GM23248 (cell line): ENCODE measurements at regions not wholly inside any gene's neighbourhood (a gene's known extent, or its start where the extent isn't known, plus 50 kb on each side); places are given as distances from the start of the nearest gene placed in this dataset.
"Not testable (repeated sequence)": the region's sequence is repeated elsewhere in the genome, so short reads cannot be mapped to it uniquely, and the experiment has no call there.

ENCODE experiments used
- DNase-seq: peaks from one replicate; pipeline ENCODE4 v3.0.0-alpha.2; 2015
- H2AFZ ChIP-seq: fragments of 200-600 bp; sonication (generic); 2 replicates; pipeline ENCODE4 v1.6.1; 2016; ENCODE audit warnings: antibody characterized with exemption
- H3F3A ChIP-seq: fragments of 200-600 bp; sonication (generic); 2 replicates; pipeline ENCODE4 v1.6.1; 2016; ENCODE audit warnings: mild to moderate bottlenecking, antibody characterized with exemption, mixed run types; ENCODE audit not compliant: insufficient read depth
- H3K27ac ChIP-seq: fragments of 200-600 bp; sonication (generic); 2 replicates; pipeline ENCODE4 v1.5.1; 2016; ENCODE audit warnings: mild to moderate bottlenecking
- H3K27me3 ChIP-seq: fragments of 200-600 bp; sonication (generic); replicated peaks from 2 replicates; pipeline ENCODE4 v1.6.1; 2016; ENCODE audit warnings: mild to moderate bottlenecking; ENCODE audit not compliant: insufficient read depth
- H3K36me3 ChIP-seq: fragments of 200-600 bp; sonication (generic); 2 replicates; pipeline ENCODE4 v1.6.1; 2016; ENCODE audit warnings: low read depth, mild to moderate bottlenecking
- H3K4me1 ChIP-seq: fragments of 200-600 bp; sonication (generic); 2 replicates; pipeline ENCODE4 v1.6.1; 2016; ENCODE audit warnings: mild to moderate bottlenecking; ENCODE audit not compliant: insufficient read depth
- H3K4me2 ChIP-seq: fragments of 200-600 bp; sonication (generic); one replicate; pipeline ENCODE4 v1.6.1; 2016; ENCODE audit warnings: mild to moderate bottlenecking; ENCODE audit not compliant: unreplicated experiment
- H3K4me3 ChIP-seq: fragments of 200-600 bp; sonication (generic); 2 replicates; pipeline ENCODE4 v1.5.1; 2016; ENCODE audit warnings: mild to moderate bottlenecking
- H3K79me2 ChIP-seq: fragments of 200-600 bp; sonication (generic); 2 replicates; pipeline ENCODE4 v1.6.1; 2016; ENCODE audit warnings: mild to moderate bottlenecking; ENCODE audit not compliant: insufficient read depth
- H3K9ac ChIP-seq: fragments of 200-600 bp; sonication (generic); 2 replicates; pipeline ENCODE4 v1.6.1; 2016; ENCODE audit warnings: mild to moderate bottlenecking
- H3K9me2 ChIP-seq: fragments of 200-600 bp; sonication (generic); 2 replicates; pipeline ENCODE4 v1.6.1; 2016; ENCODE audit warnings: mixed run types, mild to moderate bottlenecking, moderate library complexity; ENCODE audit not compliant: insufficient read depth
- H3K9me3 ChIP-seq: fragments of 200-600 bp; sonication (generic); one replicate; pipeline ENCODE4 v1.6.1; 2017; ENCODE audit warnings: low read depth
- H4K20me1 ChIP-seq: fragments of 200-600 bp; sonication (generic); 2 replicates; pipeline ENCODE4 v1.6.0; 2016; ENCODE audit not compliant: insufficient read depth
- EZH2 ChIP-seq: fragments of 200-600 bp; sonication (generic); IDR thresholded peaks from 2 replicates; pipeline ENCODE4 v1.6.1; 2018; ENCODE audit warnings: antibody characterized with exemption, mild to moderate bottlenecking; ENCODE audit not compliant: insufficient read depth, poor library complexity, severe bottlenecking
- EZH2phosphoT487 ChIP-seq: fragments of 200-600 bp; sonication (generic); IDR thresholded peaks from 2 replicates; pipeline ENCODE4 v1.6.1; 2018; ENCODE audit warnings: antibody characterized with exemption, moderate library complexity, mild to moderate bottlenecking, low read depth; ENCODE audit not compliant: insufficient read depth
- WGBS, 2 experiments: methylation state at CpG; one replicate each; pipeline ENCODE4 v1.1.6; 2015 to 2017; ENCODE audit warnings: low lambda C conversion rate in 2 of 2, low coverage in 1 of 2; ENCODE audit errors: missing lambda C conversion rate in 2 of 2; 5-methylcytosine and 5-hydroxymethylcytosine counted together
- in situ Hi-C: fragments of 300-500 bp; cut with MboI; formaldehyde crosslinking; loops from 2 replicates; pipeline ENCODE4 v1.15.0; 2020

DNA sequence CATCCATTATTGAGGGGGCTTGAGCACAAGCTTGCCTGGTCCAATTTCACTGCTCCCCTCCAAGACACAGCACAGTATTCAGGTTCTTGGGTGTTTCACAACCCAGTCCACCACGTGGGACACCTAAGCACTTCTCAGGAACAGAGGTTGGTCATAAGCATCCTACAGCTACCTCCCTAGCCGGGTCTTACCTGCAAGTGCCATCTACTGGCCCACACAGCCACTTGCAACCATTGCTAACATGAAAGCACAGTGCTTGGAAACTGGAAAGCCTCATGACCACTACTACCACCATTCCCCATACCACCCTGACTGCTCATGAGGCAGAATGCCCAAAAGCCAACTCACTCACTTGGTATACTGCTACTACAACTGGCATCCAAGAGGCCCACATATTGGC is 105.7 kb upstream of the RPRM start:
- no peak for DNase-seq
- no peak overlapping the region for H3K4me3 ChIP-seq
- H4K20me1 ChIP-seq: no peaks in the 10 kb centered on the region
- no peaks in the 10 kb centered on the region for H3K9me3 ChIP-seq
- 0 to 5% methylated on average over 2 of the region's 2 CpGs for WGBS, 2 experiments
- in situ Hi-C loops: no loop called here
- no peak overlapping the region for H2AFZ ChIP-seq
- H3K4me1 ChIP-seq: no peaks in the 10 kb centered on the region
- no peaks in the 10 kb centered on the region for H3K27me3 ChIP-seq
- H3K36me3 ChIP-seq: no peaks in the 10 kb centered on the region
- no peak overlapping the region for H3K9ac ChIP-seq
- H3K79me2 ChIP-seq: no peaks in the 10 kb centered on the region
- no peak for TF ChIP-seq EZH2phosphoT487
- TF ChIP-seq EZH2: no peak
- H3K4me2 ChIP-seq: no peak overlapping the region
- H3K27ac ChIP-seq: no peak overlapping the region
- no peaks in the 10 kb centered on the region for H3F3A ChIP-seq
- no peaks in the 10 kb centered on the region for H3K9me2 ChIP-seq

DNA sequence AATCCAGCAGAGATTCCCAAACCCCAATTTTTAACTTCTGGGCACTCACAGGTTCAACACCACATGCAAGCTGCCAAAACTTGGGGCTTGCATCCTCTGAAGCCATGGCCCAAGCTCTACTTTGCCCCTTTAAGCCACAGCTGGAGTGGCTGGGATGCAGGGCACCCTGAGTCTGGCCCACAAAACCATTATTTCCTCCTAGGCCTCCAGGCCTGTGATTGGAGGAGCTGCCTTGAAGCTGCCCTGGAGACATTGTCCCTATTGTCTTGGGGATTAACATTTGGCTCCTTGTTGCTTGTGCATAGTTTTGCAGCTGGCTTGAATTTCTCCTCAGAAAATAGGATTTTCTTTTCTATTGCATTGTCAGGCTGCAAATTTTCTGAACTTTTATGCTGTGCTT is 109.8 kb upstream of the RPRM start:
- TF ChIP-seq EZH2phosphoT487: no peak
- TF ChIP-seq EZH2: no peak
- no peaks in the 10 kb centered on the region for H3K4me1 ChIP-seq

DNA sequence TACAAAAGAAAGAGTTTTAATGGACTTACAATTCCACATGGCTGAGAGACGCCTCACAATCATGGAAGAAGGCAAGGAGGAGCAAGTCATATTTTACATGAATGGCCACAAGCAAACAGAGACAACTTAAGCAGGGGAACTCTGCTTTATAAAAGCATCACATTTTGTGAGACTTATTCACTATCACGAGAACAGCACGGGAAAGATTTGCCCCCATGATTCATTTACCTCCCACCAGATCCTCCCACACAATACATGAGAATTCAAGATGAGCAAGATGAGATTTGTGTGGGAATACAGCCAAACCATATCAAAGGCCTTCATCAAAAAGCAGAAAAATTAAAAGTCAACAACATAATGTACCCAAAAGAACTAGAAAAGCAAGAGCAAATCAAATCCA is 111.0 kb upstream of the RPRM start:
- 26 to 30% methylated on average over 3 of the region's 3 CpGs for WGBS, 2 experiments
- Histone ChIP-seq H3K27me3 (no peaks in the 10 kb centered on the region), H3K4me2 (no peak overlapping the region), H3K36me3 (no peaks in the 10 kb centered on the region), H3F3A (no peaks in the 10 kb centered on the region), H3K4me1 (no peaks in the 10 kb centered on the region), H4K20me1 (no peaks in the 10 kb centered on the region), H3K4me3 (no peak overlapping the region), H3K9me2 (no peaks in the 10 kb centered on the region), H2AFZ (no peak overlapping the region), H3K9me3 (no peaks in the 10 kb centered on the region), H3K79me2 (no peaks in the 10 kb centered on the region), H3K27ac (no peak overlapping the region), H3K9ac (no peak overlapping the region)
- TF ChIP-seq EZH2phosphoT487 (no peak), EZH2 (no peak)
- DNase-seq: no peak
- in situ Hi-C loops: no loop called here

More for the DNA sequence above, 109.8 kb upstream of the RPRM start:
- Histone ChIP-seq H3K79me2 (no peaks in the 10 kb centered on the region), H3K4me3 (no peak overlapping the region), H2AFZ (no peak overlapping the region), H3F3A (no peaks in the 10 kb centered on the region), H3K9me2 (no peaks in the 10 kb centered on the region), H3K9me3 (no peaks in the 10 kb centered on the region), H3K36me3 (no peaks in the 10 kb centered on the region), H3K4me2 (no peak overlapping the region), H4K20me1 (no peaks in the 10 kb centered on the region), H3K27me3 (no peaks in the 10 kb centered on the region), H3K9ac (no peak overlapping the region), H3K27ac (no peak overlapping the region)
- in situ Hi-C loops: no loop called here
- no peak for DNase-seq

DNA sequence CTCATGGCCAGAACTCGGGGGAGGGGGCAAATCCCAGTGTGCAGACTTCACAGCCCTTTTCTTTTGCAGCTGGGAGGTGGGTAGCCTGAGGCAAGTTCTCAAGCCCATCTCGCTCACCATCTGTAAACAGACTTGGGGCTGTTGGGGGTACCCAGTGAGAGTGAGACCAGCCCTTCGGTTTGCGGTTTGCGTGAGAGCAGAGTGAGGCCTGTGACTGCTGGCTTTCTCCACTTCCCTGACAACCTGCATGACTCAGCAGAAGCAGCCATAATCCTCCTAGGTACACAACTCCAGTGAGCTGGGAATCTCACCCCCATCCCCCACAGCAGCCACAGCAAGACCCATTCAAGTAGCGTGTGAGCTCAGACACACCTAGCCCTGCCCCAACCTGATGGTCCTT is 114.5 kb upstream of the RPRM start:
- H3K4me3 ChIP-seq, H3K9ac ChIP-seq, DNase-seq, in situ Hi-C loops, H3K4me2 ChIP-seq, H3K36me3 ChIP-seq, H3K27me3 ChIP-seq, H3K79me2 ChIP-seq, H3K9me3 ChIP-seq, H3K27ac ChIP-seq, H3F3A ChIP-seq, H2AFZ ChIP-seq, H3K4me1 ChIP-seq, H4K20me1 ChIP-seq, H3K9me2 ChIP-seq: not testable (repeated sequence)
- WGBS, 2 experiments: 42 to 54% methylated on average over 6 of the region's 6 CpGs

DNA sequence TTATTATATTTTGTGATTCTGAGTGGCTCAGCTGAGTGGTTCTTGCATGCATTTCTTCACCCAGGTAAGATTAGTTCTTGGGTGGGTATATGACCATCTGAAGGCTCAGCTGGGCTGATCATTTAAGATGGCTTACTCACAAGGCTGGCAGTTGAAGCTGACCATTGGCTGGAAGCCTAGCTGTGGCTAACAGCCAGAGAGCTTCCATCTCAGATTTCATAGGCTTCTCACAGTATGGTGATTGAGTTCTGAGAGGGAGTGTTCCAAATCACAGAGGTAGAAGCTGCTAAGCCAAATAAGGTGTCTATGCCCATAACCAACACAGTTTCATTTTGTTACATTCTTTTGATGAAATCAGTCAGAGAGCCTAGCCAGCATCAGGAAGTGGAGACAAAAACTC is 117.4 kb upstream of the RPRM start:
- H3K9ac ChIP-seq: no peak overlapping the region
- H3K4me3 ChIP-seq: no peak overlapping the region
- no peaks in the 10 kb centered on the region for H4K20me1 ChIP-seq
- H3K9me3 ChIP-seq: peaks cover 4% of the 10 kb centered on the region
- no peaks in the 10 kb centered on the region for H3K27me3 ChIP-seq
- no peaks in the 10 kb centered on the region for H3K4me1 ChIP-seq
- H3F3A ChIP-seq: no peaks in the 10 kb centered on the region
- in situ Hi-C loops: no loop called here
- no peaks in the 10 kb centered on the region for H3K79me2 ChIP-seq
- TF ChIP-seq EZH2 (no peak), EZH2phosphoT487 (no peak)
- no peaks in the 10 kb centered on the region for H3K9me2 ChIP-seq
- no peak for DNase-seq
- H2AFZ ChIP-seq: no peak overlapping the region
- no peak overlapping the region for H3K27ac ChIP-seq
- H3K36me3 ChIP-seq: no peaks in the 10 kb centered on the region
- no peak overlapping the region for H3K4me2 ChIP-seq
